ENCODE measurements at regions not wholly inside any gene's neighbourhood (a gene's known extent, or its start where the extent isn't known, plus 50 kb on each side); places are given as distances from the start of the nearest gene placed in this dataset.

DNA sequence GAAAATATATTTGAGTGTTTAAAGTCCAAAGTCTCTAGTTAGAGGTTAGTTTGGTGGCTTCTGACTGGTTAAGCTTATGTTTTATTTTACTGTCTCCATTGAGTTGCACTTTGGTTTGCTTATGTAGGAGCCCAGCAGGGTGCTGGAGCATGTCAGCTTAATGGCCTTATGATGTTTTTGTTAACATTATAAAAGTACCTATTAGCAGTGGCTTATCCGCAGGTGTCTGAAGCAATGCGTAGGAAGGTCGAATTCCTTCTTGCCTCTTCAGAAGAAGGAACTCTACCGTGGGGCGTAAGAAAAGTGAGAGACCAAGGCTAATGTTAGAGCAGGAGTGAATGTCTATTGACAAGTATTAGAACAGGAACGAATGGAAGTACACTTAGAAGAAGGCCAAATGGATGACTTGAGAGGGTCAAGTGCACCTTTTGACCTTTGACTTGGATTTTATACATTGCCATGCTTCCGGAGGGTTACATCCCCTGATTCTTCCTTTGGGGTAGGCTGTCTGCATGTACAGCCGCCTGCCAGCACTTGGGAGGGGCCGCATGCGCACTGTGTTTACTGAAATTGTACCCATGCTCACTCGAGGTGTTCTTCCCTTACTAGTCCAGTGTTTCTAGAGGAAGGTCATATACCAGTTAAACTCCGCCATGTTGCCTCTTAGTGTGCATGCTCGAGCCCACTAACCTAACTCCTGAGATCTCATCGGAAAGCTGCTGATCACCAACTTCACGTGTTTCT lies 793.9 kb upstream of the PCDH9 start:
- no peaks in the 10 kb centered on the region for H3K36me3 ChIP-seq
- no peak overlapping the region for H3K27ac ChIP-seq
- 88% methylated on average over 15 of the region's 15 CpGs for WGBS
- no peaks in the 10 kb centered on the region for H3K4me1 ChIP-seq (replicated peaks)
- TF ChIP-seq POLR2AphosphoS5 (IDR thresholded peaks at IDR 0.05) (no peak), CTCF (IDR thresholded peaks at IDR 0.05) (no peak), POLR2A (IDR thresholded peaks at IDR 0.05) (no peak)
- intact Hi-C loops (cut with DNase I), result no loop called here
- DNase-seq (ENCODE audit: low spot score), result no peak
- no peak overlapping the region for H3K4me3 ChIP-seq
- no peaks in the 10 kb centered on the region for H3K9me3 ChIP-seq
- H3K27me3 ChIP-seq (replicated peaks; ENCODE audit: insufficient read depth), result no peaks in the 10 kb centered on the region

- no peak overlapping the region for H3K27ac ChIP-seq
- no peaks in the 10 kb centered on the region for H3K27me3 ChIP-seq (replicated peaks; ENCODE audit: insufficient read depth)
- no peaks in the 10 kb centered on the region for H3K4me1 ChIP-seq (replicated peaks)
- no peaks in the 10 kb centered on the region for H3K36me3 ChIP-seq
- no peak for TF ChIP-seq POLR2AphosphoS5 (IDR thresholded peaks at IDR 0.05)
- TF ChIP-seq POLR2A (IDR thresholded peaks at IDR 0.05), result no peak
- intact Hi-C loops (cut with DNase I), result no loop called here
- 96% methylated on average over 1 of the region's 1 CpG for WGBS
- H3K9me3 ChIP-seq, result no peaks in the 10 kb centered on the region
- H3K4me3 ChIP-seq, result no peak overlapping the region
- no peak for DNase-seq (ENCODE audit: low spot score)
These were observed 789.8 kb upstream of the PCDH9 start for GRCh38 chr13:68019901-68020300.

DNA sequence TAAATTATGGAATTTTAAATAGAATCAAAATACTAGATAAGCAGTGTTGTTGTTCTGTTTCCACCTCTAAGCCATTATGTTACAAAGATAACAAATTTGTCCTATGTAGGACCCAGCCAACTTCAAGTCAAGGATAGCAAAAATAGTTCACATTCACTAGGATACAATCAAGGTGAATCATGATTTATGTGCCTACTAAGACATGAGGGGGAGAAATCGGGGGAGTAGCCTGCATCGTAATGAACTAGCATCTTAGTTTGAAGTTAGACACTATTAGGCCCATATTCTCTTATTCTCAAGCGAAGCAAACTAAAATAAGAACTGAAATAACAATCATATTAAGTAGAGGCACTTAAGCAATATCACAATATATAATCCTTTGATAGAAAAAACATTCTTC lies 779.4 kb upstream of the PCDH9 start:
- H3K27ac ChIP-seq, result no peak overlapping the region
- H3K4me3 ChIP-seq, result no peak overlapping the region
- H3K9me3 ChIP-seq, result no peaks in the 10 kb centered on the region
- intact Hi-C loops (cut with DNase I), result no loop called here
- no peak for DNase-seq (ENCODE audit: low spot score)
- no peaks in the 10 kb centered on the region for H3K4me1 ChIP-seq (replicated peaks)
- TF ChIP-seq POLR2AphosphoS5 (IDR thresholded peaks at IDR 0.05) (no peak), POLR2A (IDR thresholded peaks at IDR 0.05) (no peak), CTCF (IDR thresholded peaks at IDR 0.05) (no peak)
- no peaks in the 10 kb centered on the region for H3K27me3 ChIP-seq (replicated peaks; ENCODE audit: insufficient read depth)
- H3K36me3 ChIP-seq, result no peaks in the 10 kb centered on the region
- WGBS, result 91% methylated on average over 3 of the region's 3 CpGs

DNA sequence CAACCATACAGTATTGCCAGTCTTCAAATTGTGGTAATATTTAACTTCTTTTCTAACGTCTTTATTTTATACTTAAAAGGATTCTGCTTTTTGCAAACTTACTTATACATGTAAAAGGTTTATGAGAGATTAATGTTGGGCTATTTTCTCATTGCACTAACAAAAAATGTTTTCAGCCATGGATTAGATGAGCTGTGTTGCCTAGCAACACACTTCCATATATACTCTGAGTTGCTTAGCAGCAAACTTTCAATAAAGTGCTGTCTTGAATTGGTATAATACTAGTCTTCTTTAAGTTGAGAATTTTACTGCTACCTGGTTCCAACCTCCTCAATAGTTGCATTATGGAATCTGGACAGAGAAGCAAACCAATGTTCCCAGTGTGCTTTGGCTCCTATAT lies 777.4 kb upstream of the PCDH9 start:
- DNase-seq (ENCODE audit: low spot score), result no peak
- Histone ChIP-seq H3K9me3 (no peaks in the 10 kb centered on the region), H3K36me3 (no peaks in the 10 kb centered on the region), H3K4me1 (replicated peaks) (no peaks in the 10 kb centered on the region), H3K27me3 (replicated peaks; ENCODE audit: insufficient read depth) (no peaks in the 10 kb centered on the region), H3K27ac (no peak overlapping the region), H3K4me3 (no peak overlapping the region)
- intact Hi-C loops (cut with DNase I), result no loop called here
- WGBS, result 45% methylated on average over 1 of the region's 1 CpG
- TF ChIP-seq POLR2AphosphoS5 (IDR thresholded peaks at IDR 0.05), result no peak
- no peak for TF ChIP-seq CTCF (IDR thresholded peaks at IDR 0.05)
- no peak for TF ChIP-seq POLR2A (IDR thresholded peaks at IDR 0.05)

- no peaks in the 10 kb centered on the region for H3K36me3 ChIP-seq
- TF ChIP-seq CTCF (IDR thresholded peaks at IDR 0.05) (no peak), POLR2AphosphoS5 (IDR thresholded peaks at IDR 0.05) (no peak), POLR2A (IDR thresholded peaks at IDR 0.05) (no peak)
- no peak for DNase-seq (ENCODE audit: low spot score)
- no peaks in the 10 kb centered on the region for H3K9me3 ChIP-seq
- no peaks in the 10 kb centered on the region for H3K4me1 ChIP-seq (replicated peaks)
- H3K4me3 ChIP-seq, result no peak overlapping the region
- 93% methylated on average over 11 of the region's 11 CpGs for WGBS
- H3K27ac ChIP-seq, result no peak overlapping the region
- intact Hi-C loops (cut with DNase I), result no loop called here
- no peaks in the 10 kb centered on the region for H3K27me3 ChIP-seq (replicated peaks; ENCODE audit: insufficient read depth)
These were observed 766.0 kb upstream of the PCDH9 start for GRCh38 chr13:67996101-67996500.
